ENCODE measurements at regions not wholly inside any gene's neighbourhood (a gene's known extent, or its start where the extent isn't known, plus 50 kb on each side); places are given as distances from the start of the nearest gene placed in this dataset.

DNA sequence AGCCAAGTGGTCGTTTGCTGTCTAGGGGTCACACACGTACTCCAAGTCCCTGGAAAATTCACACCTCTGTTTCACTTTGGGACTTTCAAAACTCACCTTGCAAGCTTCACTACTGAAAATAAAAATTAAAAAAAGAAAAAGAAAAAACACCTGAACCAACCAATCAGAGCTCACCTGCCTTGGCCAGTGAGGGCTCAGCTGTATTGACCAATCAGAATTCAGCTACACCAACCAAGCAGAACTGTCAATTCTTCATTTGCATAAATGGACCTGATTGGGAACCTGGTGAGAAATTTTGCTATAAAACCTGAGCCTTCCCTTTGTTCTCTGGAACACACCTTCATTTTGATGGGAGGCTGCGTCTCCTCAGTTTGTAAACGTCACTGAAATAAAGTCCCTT, 176.4 kb downstream of the TTC32 start:
- H3K4me1 ChIP-seq (ENCODE audit: control insufficient read depth, insufficient read depth, low read length) = no peaks in the 10 kb centered on the region
- H3K27me3 ChIP-seq (ENCODE audit: control insufficient read depth, insufficient read depth, low read length) = no peaks in the 10 kb centered on the region
- intact Hi-C loops (cut with micrococcal nuclease; ENCODE audit: unreplicated experiment) (no loop called here), in situ Hi-C loops (cut with HindIII; ENCODE audit: low pct_unique_long_range_greater_than_20kb, low sequenced_read_pairs) (no loop called here)
- no TSS peak for BruUV-seq (replicated peaks)
- no peaks in the 10 kb centered on the region for H3K9me3 ChIP-seq (ENCODE audit: control insufficient read depth, insufficient read depth, low read depth, low read length)
- ATAC-seq (no peak), DNase-seq (ENCODE audit: low read depth, low spot score) (no peak)
- no peaks in the 10 kb centered on the region for H3K36me3 ChIP-seq (ENCODE audit: control insufficient read depth, insufficient read depth, low read length)
- H3K27ac ChIP-seq (ENCODE audit: low read length) = no peak overlapping the region
- no peak for TF ChIP-seq REST (IDR thresholded peaks at IDR 0.05; ENCODE audit: insufficient read depth in 1 of 2, low read depth in 2 of 2, low read length in 1 of 2)
- TF ChIP-seq TCF7L2 (IDR thresholded peaks at IDR 0.05; ENCODE audit: low read depth, low read length) = no peak
- TF ChIP-seq CTCF (IDR thresholded peaks at IDR 0.05) = no peak
- TF ChIP-seq SIN3A (IDR thresholded peaks at IDR 0.05; ENCODE audit: borderline replicate concordance, insufficient read depth, low read depth, low read length) = no peak
- no peak for TF ChIP-seq POLR2AphosphoS5 (IDR thresholded peaks at IDR 0.05; ENCODE audit: low read depth, low read length)
- ChIA-PET CTCF (no interaction called here), POLR2A (no interaction called here)
- H3K4me3 ChIP-seq (ENCODE audit: low read depth in 2 of 2, low read length in 2 of 2) = no peak overlapping the region

- CTCF ChIA-PET = no interaction called here
- TF ChIP-seq REST (IDR thresholded peaks at IDR 0.05; ENCODE audit: insufficient read depth in 1 of 2, low read depth in 2 of 2, low read length in 1 of 2) (no peak), TCF7L2 (IDR thresholded peaks at IDR 0.05; ENCODE audit: low read depth, low read length) (no peak), SIN3A (IDR thresholded peaks at IDR 0.05; ENCODE audit: borderline replicate concordance, insufficient read depth, low read depth, low read length) (no peak), CTCF (IDR thresholded peaks at IDR 0.05) (no peak), POLR2AphosphoS5 (IDR thresholded peaks at IDR 0.05; ENCODE audit: low read depth, low read length) (no peak)
- Histone ChIP-seq H3K27ac (ENCODE audit: low read length) (no peak overlapping the region), H3K36me3 (ENCODE audit: control insufficient read depth, insufficient read depth, low read length) (no peaks in the 10 kb centered on the region), H3K4me1 (ENCODE audit: control insufficient read depth, insufficient read depth, low read length) (no peaks in the 10 kb centered on the region), H3K4me3 (ENCODE audit: low read depth in 2 of 2, low read length in 2 of 2) (no peak overlapping the region), H3K9me3 (ENCODE audit: control insufficient read depth, insufficient read depth, low read depth, low read length) (no peaks in the 10 kb centered on the region), H3K27me3 (ENCODE audit: control insufficient read depth, insufficient read depth, low read length) (no peaks in the 10 kb centered on the region)
- DNase-seq (ENCODE audit: low read depth, low spot score) (no peak), ATAC-seq (no peak)
- POLR2A ChIA-PET = no interaction called here
- in situ Hi-C loops (cut with HindIII; ENCODE audit: low pct_unique_long_range_greater_than_20kb, low sequenced_read_pairs) (no loop called here), intact Hi-C loops (cut with micrococcal nuclease; ENCODE audit: unreplicated experiment) (no loop called here)
- BruUV-seq (replicated peaks) = no TSS peak
These were observed 178.8 kb downstream of the TTC32 start for GRCh38 chr2:19723021-19723420.
